NCI-H1092 (cell line): ENCODE measurements at regions not wholly inside any gene's neighbourhood (a gene's known extent, or its start where the extent isn't known, plus 50 kb on each side); places are given as distances from the start of the nearest gene placed in this dataset.

Experiments used
- DNase-seq: peaks from one replicate; lab custom pipeline; 2025; lab: John Stamatoyannopoulos, UW

- DNase-seq, result no peak
These were observed 359.0 kb downstream of the TSN start for GRCh38 chr2:122114421-122114820.

GRCh38 chr2:122117371-122117770 is 361.9 kb downstream of the TSN start:
- no peak for DNase-seq

GRCh38 chr2:122129399-122129798 is 373.9 kb downstream of the TSN start:
- DNase-seq, result no peak

GRCh38 chr2:122132147-122132691 is 376.8 kb downstream of the TSN start:
- no peak for DNase-seq

- no peak for DNase-seq
These were observed 379.8 kb downstream of the TSN start for GRCh38 chr2:122135021-122135937.

GRCh38 chr2:122136056-122136455 is 380.6 kb downstream of the TSN start:
- DNase-seq, result no peak

GRCh38 chr2:122138561-122138960 is 383.1 kb downstream of the TSN start:
- no peak for DNase-seq

- no peak for DNase-seq
These were observed 384.4 kb downstream of the TSN start for GRCh38 chr2:122139739-122140420.

- no peak for DNase-seq
These were observed 389.4 kb downstream of the TSN start for GRCh38 chr2:122144884-122145283.

- DNase-seq, result no peak
These were observed 390.4 kb downstream of the TSN start for GRCh38 chr2:122145856-122146255.

- DNase-seq, result no peak
These were observed 392.8 kb downstream of the TSN start for GRCh38 chr2:122148128-122148767.

GRCh38 chr2:122150524-122151280 is 395.3 kb downstream of the TSN start:
- DNase-seq, result no peak

- no peak for DNase-seq
These were observed 397.1 kb downstream of the TSN start for GRCh38 chr2:122152571-122152970.

- no peak for DNase-seq
These were observed 400.9 kb downstream of the TSN start for GRCh38 chr2:122156176-122156890.

GRCh38 chr2:122157158-122157557 is 401.7 kb downstream of the TSN start:
- DNase-seq, result no peak

- DNase-seq, result no peak
These were observed 408.2 kb downstream of the TSN start for GRCh38 chr2:122163617-122164016.

- DNase-seq, result no peak
These were observed 409.5 kb downstream of the TSN start for GRCh38 chr2:122164964-122165363.

GRCh38 chr2:122166820-122167219 is 411.4 kb downstream of the TSN start:
- DNase-seq, result no peak

- DNase-seq, result no peak
These were observed 412.1 kb downstream of the TSN start for GRCh38 chr2:122167515-122167914.

GRCh38 chr2:122168799-122169198 is 413.3 kb downstream of the TSN start:
- no peak for DNase-seq

GRCh38 chr2:122172812-122173211 is 417.4 kb downstream of the TSN start:
- DNase-seq, result no peak
